Sigmoid colon (tissue), 6 donors: ENCODE measurements at regions not wholly inside any gene's neighbourhood (a gene's known extent, or its start where the extent isn't known, plus 50 kb on each side); places are given as distances from the start of the nearest gene placed in this dataset.

Experiments
- DNase-seq: peaks from one replicate; pipeline ENCODE4 v3.0.0-alpha.2; 2019
- H3K27ac ChIP-seq, 4 donors: fragments of 200-600 bp; sonication (generic); one replicate each; pipeline ENCODE4 v1.5.1; 2016 to 2019; ENCODE audit warnings: mild to moderate bottlenecking in 1 of 4
- H3K27me3 ChIP-seq, 3 donors: fragments of 200-600 bp; sonication (generic); one replicate each; pipeline ENCODE4 v1.5.1; 2019; ENCODE audit warnings: mild to moderate bottlenecking in 1 of 3
- H3K36me3 ChIP-seq, 4 donors: fragments of 200-600 bp; sonication (generic); one replicate each; pipeline ENCODE4 v1.5.1; 2016 to 2019
- H3K4me1 ChIP-seq, 4 donors: fragments of 200-600 bp; sonication (generic); one replicate each; pipeline ENCODE4 v1.5.1; 2017 to 2019
- H3K4me3 ChIP-seq, 4 donors: fragments of 200-600 bp; sonication (generic); one replicate each; pipeline ENCODE4 v1.5.1; 2017 to 2019; ENCODE audit warnings: mild to moderate bottlenecking in 2 of 4, moderate library complexity in 1 of 4
- H3K9me3 ChIP-seq, 4 donors: fragments of 200-600 bp in 3 of 4; sonication (generic) in 3 of 4; one replicate each; pipeline versions ENCODE4 v1.5.1 to v1.6.1; 2013 to 2019
- EP300 ChIP-seq, 4 donors: sonication (generic); formaldehyde crosslinking; IDR thresholded peaks; one replicate each; pipeline ENCODE4 v1.6.1; 2017; ENCODE audit warnings: antibody characterized with exemption in 4 of 4
- POLR2A ChIP-seq, 2 donors: fragments of 450-650 bp; IDR thresholded peaks; one replicate each; pipeline ENCODE4 v1.6.1; 2016; ENCODE audit warnings: antibody characterized with exemption in 2 of 2, mild to moderate bottlenecking in 2 of 2, moderate library complexity in 2 of 2
- POLR2AphosphoS5 ChIP-seq, 4 donors: sonication (generic); formaldehyde crosslinking; IDR thresholded peaks; one replicate each; pipeline ENCODE4 v1.6.1; 2017; ENCODE audit warnings: antibody characterized with exemption in 4 of 4
- WGBS, 2 donors: extraction: QIAGEN DNeasy Blood & Tissue Kit; methylation state at CpG; one replicate each; pipeline ENCODE4 v1.1.7; 2013; 5-methylcytosine and 5-hydroxymethylcytosine counted together
- intact Hi-C: fragments of 100-400 bp; cut with DNase I; formaldehyde crosslinking; loops from one replicate; pipeline ENCODE4 v1.15.1; 2023
- TF ChIP-seq, protein P1 (sequence below), 4 experiments: fragments of 450-650 bp in 3 of 4; fragments of 200-600 bp in 1 of 4; IDR thresholded peaks; one replicate each; pipeline ENCODE4 v1.5.1; 2016 to 2019; ENCODE audit warnings: antibody characterized with exemption in 4 of 4, mild to moderate bottlenecking in 3 of 4, moderate library complexity in 2 of 4
- donor health status: healthy with polysubstance abuse.
- donor health status: healthy.

DNA sequence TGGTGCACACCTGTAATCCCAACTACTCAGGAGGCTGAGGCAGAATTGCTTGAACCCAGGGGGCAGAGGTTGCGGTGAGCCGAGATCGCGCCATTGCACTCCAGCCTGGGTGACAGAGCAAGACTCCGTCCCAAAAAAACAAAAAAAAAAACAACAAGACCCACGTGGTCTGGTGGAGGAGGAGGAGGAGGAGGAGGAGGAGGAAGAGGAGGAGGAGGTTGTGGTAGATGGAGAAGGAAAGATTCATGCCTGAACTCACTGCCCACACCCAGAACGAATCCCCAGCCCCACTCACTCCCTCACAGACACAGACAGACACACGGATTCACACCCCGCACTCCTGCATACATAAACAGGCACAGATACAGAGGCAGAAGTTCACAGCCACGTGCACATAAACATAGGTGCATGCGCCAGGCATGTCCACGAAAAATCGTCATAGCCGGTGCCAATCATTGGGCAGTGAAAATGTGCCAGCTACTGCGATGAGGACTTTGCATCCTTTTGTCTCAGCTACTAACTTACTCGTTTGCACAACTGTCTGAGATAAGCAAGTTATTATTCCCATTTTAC lies 138.5 kb downstream of the WSCD1 start:
- no peaks in the 10 kb centered on the region for H3K27me3 ChIP-seq
- no peak overlapping the region for H3K27ac ChIP-seq
- H3K36me3 ChIP-seq, result no peaks in the 10 kb centered on the region
- WGBS, 2 donors, result 72 to 81% methylated on average over 16 of the region's 16 CpGs
- intact Hi-C loops, result no loop called here
- H3K4me3 ChIP-seq, result no peak overlapping the region
- no peak for TF ChIP-seq EP300 (IDR thresholded peaks at IDR 0.05)
- TF ChIP-seq, protein P1, sequence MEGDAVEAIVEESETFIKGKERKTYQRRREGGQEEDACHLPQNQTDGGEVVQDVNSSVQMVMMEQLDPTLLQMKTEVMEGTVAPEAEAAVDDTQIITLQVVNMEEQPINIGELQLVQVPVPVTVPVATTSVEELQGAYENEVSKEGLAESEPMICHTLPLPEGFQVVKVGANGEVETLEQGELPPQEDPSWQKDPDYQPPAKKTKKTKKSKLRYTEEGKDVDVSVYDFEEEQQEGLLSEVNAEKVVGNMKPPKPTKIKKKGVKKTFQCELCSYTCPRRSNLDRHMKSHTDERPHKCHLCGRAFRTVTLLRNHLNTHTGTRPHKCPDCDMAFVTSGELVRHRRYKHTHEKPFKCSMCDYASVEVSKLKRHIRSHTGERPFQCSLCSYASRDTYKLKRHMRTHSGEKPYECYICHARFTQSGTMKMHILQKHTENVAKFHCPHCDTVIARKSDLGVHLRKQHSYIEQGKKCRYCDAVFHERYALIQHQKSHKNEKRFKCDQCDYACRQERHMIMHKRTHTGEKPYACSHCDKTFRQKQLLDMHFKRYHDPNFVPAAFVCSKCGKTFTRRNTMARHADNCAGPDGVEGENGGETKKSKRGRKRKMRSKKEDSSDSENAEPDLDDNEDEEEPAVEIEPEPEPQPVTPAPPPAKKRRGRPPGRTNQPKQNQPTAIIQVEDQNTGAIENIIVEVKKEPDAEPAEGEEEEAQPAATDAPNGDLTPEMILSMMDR (IDR thresholded peaks at IDR 0.05), result no peak
- DNase-seq, result no peak
- H3K9me3 ChIP-seq, result no peaks in the 10 kb centered on the region
- H3K4me1 ChIP-seq, result no peaks in the 10 kb centered on the region

DNA sequence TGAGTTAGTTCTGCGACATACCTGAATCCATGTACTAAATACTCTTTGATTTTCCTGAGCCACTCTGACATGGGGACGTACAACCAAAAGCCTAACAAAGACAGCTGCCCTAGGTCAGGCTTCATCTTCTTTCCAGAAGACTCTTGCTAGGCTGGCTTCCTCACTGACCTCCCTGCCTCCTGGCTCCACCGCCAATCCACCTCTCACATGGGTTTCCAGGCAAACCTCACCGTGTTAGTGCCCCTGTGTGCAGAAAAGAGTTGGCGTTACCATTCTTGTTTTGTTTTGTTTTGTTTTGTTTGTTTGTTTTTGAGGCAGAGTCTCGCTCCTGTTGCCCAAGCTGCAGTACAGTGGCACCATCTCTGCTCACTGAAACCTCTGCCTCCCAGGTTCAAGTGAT lies 135.3 kb downstream of the WSCD1 start:
- Histone ChIP-seq H3K27ac (no peak overlapping the region), H3K36me3 (no peaks in the 10 kb centered on the region), H3K9me3 (no peaks in the 10 kb centered on the region), H3K4me1 (no peaks in the 10 kb centered on the region), H3K4me3 (no peak overlapping the region), H3K27me3 (peaks cover 0 to 4% (median 0%) of the 10 kb centered on the region in 3 donors)
- WGBS, 2 donors, result 72 to 86% methylated on average over 6 of the region's 6 CpGs
- no peak for DNase-seq
- TF ChIP-seq EP300 (IDR thresholded peaks at IDR 0.05), result no peak
- TF ChIP-seq POLR2AphosphoS5 (IDR thresholded peaks at IDR 0.05), result no peak
- TF ChIP-seq, protein P1 (IDR thresholded peaks at IDR 0.05), result no peak
- no peak for TF ChIP-seq POLR2A (IDR thresholded peaks at IDR 0.05)
- intact Hi-C loops, result no loop called here

DNA sequence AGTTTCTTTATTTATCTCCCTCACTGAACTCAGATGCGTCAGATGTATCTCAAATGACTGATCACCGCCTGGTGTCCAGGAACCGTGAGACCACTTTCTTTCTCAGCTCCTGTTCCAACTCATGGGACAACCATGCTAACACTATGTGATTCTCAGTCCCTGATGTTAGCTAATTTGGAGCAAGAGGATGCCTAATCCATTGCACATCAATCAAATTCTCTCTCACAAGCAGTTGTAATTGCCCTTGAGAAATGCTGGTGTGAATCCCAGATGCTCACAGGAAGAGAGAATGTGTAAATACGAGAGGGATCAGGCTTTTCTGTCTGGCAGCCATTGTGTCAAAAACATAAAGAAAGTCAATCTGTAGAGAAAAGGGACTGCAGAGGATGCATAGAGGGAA lies 134.9 kb downstream of the WSCD1 start:
- Histone ChIP-seq H3K4me3 (no peak overlapping the region), H3K27ac (no peak overlapping the region), H3K27me3 (peaks cover 0 to 4% (median 0%) of the 10 kb centered on the region in 3 donors), H3K9me3 (peaks cover 0 to under 1% (median 0%) of the 10 kb centered on the region in 4 donors), H3K36me3 (no peaks in the 10 kb centered on the region), H3K4me1 (no peaks in the 10 kb centered on the region)
- intact Hi-C loops, result no loop called here
- no peak for DNase-seq
- 58 to 59% methylated on average over 4 of the region's 4 CpGs for WGBS, 2 donors
- TF ChIP-seq POLR2A (IDR thresholded peaks at IDR 0.05) (no peak), EP300 (IDR thresholded peaks at IDR 0.05) (no peak), POLR2AphosphoS5 (IDR thresholded peaks at IDR 0.05) (no peak)
- TF ChIP-seq, protein P1 (IDR thresholded peaks at IDR 0.05), result no peak

DNA sequence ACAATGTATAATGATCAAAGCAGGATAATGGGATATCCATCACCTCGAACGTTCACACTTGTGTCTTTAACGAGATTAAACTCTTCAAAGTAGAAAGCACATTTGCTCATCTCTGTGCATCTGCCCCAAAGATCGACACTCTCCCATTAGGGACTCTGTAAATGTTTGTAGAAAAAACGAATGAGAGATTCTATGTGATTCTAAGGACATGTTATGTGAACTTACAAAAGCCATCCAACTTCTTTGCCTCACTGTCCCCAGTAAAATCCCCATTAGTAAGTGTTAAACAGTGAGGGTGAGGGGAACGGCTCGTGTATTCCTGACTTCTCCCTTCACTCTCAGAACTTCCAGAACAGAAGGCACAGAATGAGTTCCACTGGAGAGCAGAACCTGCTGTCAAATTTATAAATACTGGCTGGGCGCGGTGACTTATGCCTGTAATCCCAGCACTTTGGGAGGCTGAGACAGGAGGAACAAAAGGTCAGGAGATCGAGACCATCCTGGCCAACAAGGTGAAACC lies 134.1 kb downstream of the WSCD1 start:
- H3K36me3 ChIP-seq, result no peaks in the 10 kb centered on the region
- H3K4me1 ChIP-seq, result no peaks in the 10 kb centered on the region
- H3K27me3 ChIP-seq, result peaks cover 0 to 4% (median 0%) of the 10 kb centered on the region in 3 donors
- peaks cover 0 to 3% (median 0%) of the 10 kb centered on the region in 4 donors for H3K9me3 ChIP-seq
- no peak overlapping the region for H3K27ac ChIP-seq
- H3K4me3 ChIP-seq, result no peak overlapping the region
- DNase-seq, result no peak
- 75 to 83% methylated on average over 10 of the region's 10 CpGs for WGBS, 2 donors
- TF ChIP-seq, protein P1 (IDR thresholded peaks at IDR 0.05), result no peak
- no peak for TF ChIP-seq POLR2A (IDR thresholded peaks at IDR 0.05)
- TF ChIP-seq EP300 (IDR thresholded peaks at IDR 0.05), result no peak
- TF ChIP-seq POLR2AphosphoS5 (IDR thresholded peaks at IDR 0.05), result no peak
- intact Hi-C loops, result no loop called here

DNA sequence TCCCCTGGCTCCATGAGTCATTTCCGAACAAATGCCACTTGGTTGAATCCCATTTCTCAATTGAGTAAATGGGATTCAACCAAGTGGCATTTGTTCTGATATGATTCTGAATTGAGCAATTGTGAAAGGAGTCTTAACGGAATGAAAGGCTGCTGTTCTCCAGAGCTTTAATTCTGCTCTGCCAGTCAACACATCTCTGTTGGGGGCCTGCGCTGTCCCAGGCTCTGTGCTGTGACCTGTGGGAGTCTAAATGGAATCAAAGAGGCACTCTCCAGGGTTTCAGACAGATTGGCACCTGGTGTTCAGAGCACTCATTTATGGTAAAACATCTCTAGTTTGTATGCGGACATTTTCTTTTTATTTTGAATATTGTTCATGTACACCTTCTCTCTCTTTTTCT lies 126.2 kb downstream of the WSCD1 start:
- 88 to 90% methylated on average over 4 of the region's 4 CpGs for WGBS, 2 donors
- intact Hi-C loops, result no loop called here
- no peak for DNase-seq

More for the DNA sequence above, 126.2 kb downstream of the WSCD1 start:
- no peaks in the 10 kb centered on the region for H3K4me1 ChIP-seq
- H3K36me3 ChIP-seq, result no peaks in the 10 kb centered on the region
- peaks cover 0 to 4% (median 0%) of the 10 kb centered on the region in 3 donors for H3K27me3 ChIP-seq
- no peak overlapping the region for H3K27ac ChIP-seq
- TF ChIP-seq POLR2A (IDR thresholded peaks at IDR 0.05) (no peak), POLR2AphosphoS5 (IDR thresholded peaks at IDR 0.05) (no peak), EP300 (IDR thresholded peaks at IDR 0.05) (no peak)
- TF ChIP-seq, protein P1 (IDR thresholded peaks at IDR 0.05), result no peak
- no peak overlapping the region for H3K4me3 ChIP-seq
- H3K9me3 ChIP-seq, result peaks cover 0 to 3% (median 0%) of the 10 kb centered on the region in 4 donors
